ENCODE measurements at regions not wholly inside any gene's neighbourhood (a gene's known extent, or its start where the extent isn't known, plus 50 kb on each side); places are given as distances from the start of the nearest gene placed in this dataset.

DNA sequence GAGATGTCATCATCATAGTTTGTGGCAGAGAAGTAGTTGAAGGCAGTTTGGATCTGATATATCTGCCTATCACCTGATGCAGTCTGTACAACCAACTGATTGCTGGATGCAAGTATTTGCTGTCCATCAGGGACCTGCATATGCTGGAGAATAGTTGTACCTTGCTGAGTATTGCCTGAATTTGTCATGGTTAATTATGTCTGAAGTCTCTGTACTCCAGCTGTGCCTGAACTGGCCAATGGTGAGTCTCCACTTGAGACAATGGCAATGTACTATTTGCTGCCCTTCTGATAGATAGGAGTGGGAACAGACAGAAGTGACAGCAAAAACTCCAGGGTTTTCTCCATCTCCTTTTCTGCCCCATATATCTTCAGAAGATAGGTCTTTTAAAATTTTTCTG lies 531.5 kb downstream of the EPHA7 start:
- no peak overlapping the region for H3K27ac ChIP-seq (ENCODE audit: low read length)
- no peak overlapping the region for H3K4me3 ChIP-seq (ENCODE audit: low read depth in 1 of 2, low read length in 2 of 2)
- peaks cover 8 to 12% of the 10 kb centered on the region in 2 donors for H3K9me3 ChIP-seq (ENCODE audit: control insufficient read depth in 1 of 2, low read length in 2 of 2)

DNA sequence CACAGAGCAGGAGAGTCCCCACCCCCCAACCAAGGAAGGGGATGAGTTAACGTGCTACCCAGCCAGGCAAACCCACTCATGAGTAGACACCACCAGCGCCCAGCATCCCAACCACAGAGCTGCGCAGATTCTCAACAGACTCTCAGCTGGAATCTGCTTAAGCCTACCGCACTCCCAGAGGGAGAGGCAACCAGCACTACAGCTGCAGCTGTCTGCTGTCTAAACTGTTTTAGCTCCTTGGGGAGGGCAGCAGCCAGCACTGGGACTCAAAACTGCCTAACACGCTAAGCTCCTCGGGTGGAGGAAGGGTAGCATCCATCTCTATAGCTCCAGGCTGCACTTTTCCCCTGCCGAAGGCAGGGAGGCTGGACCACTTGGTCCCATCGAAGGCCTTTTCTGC lies 539.8 kb downstream of the EPHA7 start:
- Histone ChIP-seq H3K4me3 (ENCODE audit: low read depth in 1 of 2, low read length in 2 of 2) (no peak overlapping the region), H3K27ac (ENCODE audit: low read length) (no peak overlapping the region), H3K9me3 (ENCODE audit: control insufficient read depth in 1 of 2, low read length in 2 of 2) (peaks cover 0 to 19% of the 10 kb centered on the region in 2 donors), H3K36me3 (ENCODE audit: control insufficient read depth in 1 of 2, insufficient read depth in 2 of 2, low read length in 2 of 2) (no peaks in the 10 kb centered on the region), H3K4me1 (ENCODE audit: control insufficient read depth in 1 of 2, insufficient read depth in 2 of 2, low read length in 2 of 2) (no peaks in the 10 kb centered on the region), H3K27me3 (ENCODE audit: low read depth, low read length) (no peaks in the 10 kb centered on the region)

More for the DNA sequence above, 531.5 kb downstream of the EPHA7 start:
- H3K4me1 ChIP-seq (ENCODE audit: control insufficient read depth in 1 of 2, insufficient read depth in 2 of 2, low read length in 2 of 2), result no peaks in the 10 kb centered on the region
- no peaks in the 10 kb centered on the region for H3K36me3 ChIP-seq (ENCODE audit: control insufficient read depth in 1 of 2, insufficient read depth in 2 of 2, low read length in 2 of 2)
- no peaks in the 10 kb centered on the region for H3K27me3 ChIP-seq (ENCODE audit: low read depth, low read length)

DNA sequence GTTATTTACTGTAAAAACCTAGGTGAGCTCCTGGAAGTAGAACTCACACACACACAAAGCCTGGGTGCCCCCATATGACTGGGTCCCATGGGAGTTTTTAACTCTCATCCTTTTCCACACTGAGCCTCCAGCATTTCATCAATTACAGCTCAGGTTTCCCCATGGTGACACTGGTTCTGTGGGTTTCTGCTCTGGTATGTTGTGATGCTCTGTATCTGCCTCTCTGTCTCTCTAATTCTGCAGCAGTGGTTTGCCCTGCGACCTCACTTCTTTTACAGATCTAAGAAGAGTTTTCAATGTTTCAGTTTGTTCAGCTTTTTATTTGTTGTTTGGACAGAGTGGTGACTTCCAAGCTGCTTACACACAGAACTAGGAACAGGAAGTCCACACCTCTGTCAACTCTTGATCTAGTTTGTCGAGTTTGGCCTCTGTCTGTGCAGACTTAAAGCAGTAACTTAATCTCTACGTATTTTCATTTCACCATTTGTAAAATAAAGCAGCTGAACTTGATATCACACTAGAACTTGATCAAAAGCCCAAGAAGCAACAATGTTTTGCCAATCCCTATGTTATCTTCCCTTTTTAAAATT lies 554.3 kb downstream of the EPHA7 start:
- no peak overlapping the region for H3K4me3 ChIP-seq (ENCODE audit: low read depth in 1 of 2, low read length in 2 of 2)
- H3K27me3 ChIP-seq (ENCODE audit: low read depth, low read length), result no peaks in the 10 kb centered on the region
- H3K9me3 ChIP-seq (ENCODE audit: control insufficient read depth in 1 of 2, low read length in 2 of 2), result no peaks in the 10 kb centered on the region
- H3K27ac ChIP-seq (ENCODE audit: low read length), result no peak overlapping the region
- H3K36me3 ChIP-seq (ENCODE audit: control insufficient read depth in 1 of 2, insufficient read depth in 2 of 2, low read length in 2 of 2), result no peaks in the 10 kb centered on the region
- no peaks in the 10 kb centered on the region for H3K4me1 ChIP-seq (ENCODE audit: control insufficient read depth in 1 of 2, insufficient read depth in 2 of 2, low read length in 2 of 2)

DNA sequence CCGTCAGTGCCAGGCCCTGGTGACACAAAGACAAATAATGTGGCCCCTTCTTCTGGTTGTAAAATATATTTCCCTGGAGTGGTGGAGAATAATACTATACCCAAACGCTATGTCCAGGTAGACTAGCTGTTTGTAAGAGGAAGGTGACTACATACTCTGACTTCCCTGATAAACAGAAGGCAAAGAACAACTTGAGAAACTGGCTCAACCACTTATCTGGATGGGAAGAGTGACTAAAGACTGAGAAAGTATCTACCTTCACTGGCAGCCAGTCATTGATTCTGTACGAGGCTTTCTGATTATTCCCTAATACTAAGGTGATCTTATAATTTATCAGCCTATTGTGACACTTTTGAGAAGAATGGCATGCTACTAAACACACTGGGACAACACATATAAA lies 569.7 kb downstream of the EPHA7 start:
- H3K27me3 ChIP-seq (ENCODE audit: low read depth, low read length), result no peaks in the 10 kb centered on the region
- H3K9me3 ChIP-seq (ENCODE audit: control insufficient read depth in 1 of 2, low read length in 2 of 2), result no peaks in the 10 kb centered on the region
- no peaks in the 10 kb centered on the region for H3K36me3 ChIP-seq (ENCODE audit: control insufficient read depth in 1 of 2, insufficient read depth in 2 of 2, low read length in 2 of 2)
- H3K4me3 ChIP-seq (ENCODE audit: low read depth in 1 of 2, low read length in 2 of 2), result no peak overlapping the region
- H3K4me1 ChIP-seq (ENCODE audit: control insufficient read depth in 1 of 2, insufficient read depth in 2 of 2, low read length in 2 of 2), result no peaks in the 10 kb centered on the region
- H3K27ac ChIP-seq (ENCODE audit: low read length), result no peak overlapping the region

DNA sequence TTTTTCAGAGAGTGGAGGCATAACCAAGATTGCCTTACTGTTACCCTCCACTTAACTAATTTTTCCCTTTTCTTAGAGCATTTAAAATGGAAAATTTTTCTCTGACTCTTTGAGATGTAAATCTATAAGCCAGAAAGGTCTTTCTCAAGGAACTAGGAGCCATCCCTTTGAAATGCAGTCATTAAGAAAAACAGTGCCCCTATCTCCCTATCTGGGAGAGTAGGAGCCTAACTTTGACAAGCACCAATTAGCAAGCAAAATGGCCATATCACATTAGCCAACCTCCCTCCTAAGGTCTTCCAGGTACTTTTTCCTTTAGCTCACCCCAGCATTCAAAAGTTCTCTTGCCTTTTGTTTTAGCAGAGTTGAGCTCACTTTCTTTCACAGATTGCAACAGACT lies 570.5 kb downstream of the EPHA7 start:
- H3K27me3 ChIP-seq (ENCODE audit: low read depth, low read length), result no peaks in the 10 kb centered on the region
- H3K9me3 ChIP-seq (ENCODE audit: control insufficient read depth in 1 of 2, low read length in 2 of 2), result no peaks in the 10 kb centered on the region
- no peaks in the 10 kb centered on the region for H3K4me1 ChIP-seq (ENCODE audit: control insufficient read depth in 1 of 2, insufficient read depth in 2 of 2, low read length in 2 of 2)
- no peak overlapping the region for H3K4me3 ChIP-seq (ENCODE audit: low read depth in 1 of 2, low read length in 2 of 2)
- H3K27ac ChIP-seq (ENCODE audit: low read length), result no peak overlapping the region
- H3K36me3 ChIP-seq (ENCODE audit: control insufficient read depth in 1 of 2, insufficient read depth in 2 of 2, low read length in 2 of 2), result no peaks in the 10 kb centered on the region

DNA sequence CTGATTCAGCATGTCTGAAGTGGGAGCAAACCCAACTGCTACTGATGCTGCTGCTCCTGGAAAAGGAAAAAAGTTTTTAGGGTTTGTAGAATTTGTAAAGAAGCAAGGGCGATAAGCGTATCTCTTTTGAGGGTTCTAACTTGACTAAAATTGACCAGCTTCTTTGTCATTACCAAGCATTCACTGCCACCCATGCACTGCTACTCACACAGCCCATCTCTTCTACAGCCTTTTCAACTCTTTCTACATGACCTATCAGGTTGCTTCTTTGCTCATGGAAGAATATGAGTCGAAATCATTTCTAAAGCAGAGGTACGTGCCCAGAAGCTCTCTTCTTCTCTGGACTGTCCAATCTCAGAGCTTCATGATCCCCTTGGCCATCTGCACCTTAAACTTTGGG lies 570.9 kb downstream of the EPHA7 start:
- H3K27me3 ChIP-seq (ENCODE audit: low read depth, low read length), result no peaks in the 10 kb centered on the region
- H3K4me1 ChIP-seq (ENCODE audit: control insufficient read depth in 1 of 2, insufficient read depth in 2 of 2, low read length in 2 of 2), result no peaks in the 10 kb centered on the region
- H3K9me3 ChIP-seq (ENCODE audit: control insufficient read depth in 1 of 2, low read length in 2 of 2), result no peaks in the 10 kb centered on the region
- H3K4me3 ChIP-seq (ENCODE audit: low read depth in 1 of 2, low read length in 2 of 2), result no peak overlapping the region
- H3K27ac ChIP-seq (ENCODE audit: low read length), result no peak overlapping the region
- no peaks in the 10 kb centered on the region for H3K36me3 ChIP-seq (ENCODE audit: control insufficient read depth in 1 of 2, insufficient read depth in 2 of 2, low read length in 2 of 2)

DNA sequence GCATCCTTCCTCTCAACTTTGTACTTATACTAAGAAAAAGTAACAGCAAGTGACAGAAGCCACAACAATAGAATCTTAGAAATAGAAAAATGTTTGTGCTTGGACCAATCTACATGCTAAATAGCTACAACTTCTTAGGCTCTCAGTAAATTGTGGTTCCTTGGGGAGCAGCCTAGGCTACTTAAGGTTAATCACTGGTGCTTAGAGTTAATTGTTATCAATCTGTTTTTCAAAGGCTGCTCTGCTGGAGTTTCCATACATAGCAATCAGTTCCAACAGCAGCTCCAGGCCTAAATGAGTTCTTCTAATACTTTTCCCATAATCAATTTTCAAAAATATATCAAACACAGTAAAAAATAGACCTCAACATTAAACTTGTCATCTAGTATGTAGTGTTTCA lies 571.4 kb downstream of the EPHA7 start:
- Histone ChIP-seq H3K27me3 (ENCODE audit: low read depth, low read length) (no peaks in the 10 kb centered on the region), H3K4me1 (ENCODE audit: control insufficient read depth in 1 of 2, insufficient read depth in 2 of 2, low read length in 2 of 2) (no peaks in the 10 kb centered on the region), H3K27ac (ENCODE audit: low read length) (no peak overlapping the region), H3K9me3 (ENCODE audit: control insufficient read depth in 1 of 2, low read length in 2 of 2) (no peaks in the 10 kb centered on the region), H3K4me3 (ENCODE audit: low read depth in 1 of 2, low read length in 2 of 2) (no peak overlapping the region), H3K36me3 (ENCODE audit: control insufficient read depth in 1 of 2, insufficient read depth in 2 of 2, low read length in 2 of 2) (no peaks in the 10 kb centered on the region)

DNA sequence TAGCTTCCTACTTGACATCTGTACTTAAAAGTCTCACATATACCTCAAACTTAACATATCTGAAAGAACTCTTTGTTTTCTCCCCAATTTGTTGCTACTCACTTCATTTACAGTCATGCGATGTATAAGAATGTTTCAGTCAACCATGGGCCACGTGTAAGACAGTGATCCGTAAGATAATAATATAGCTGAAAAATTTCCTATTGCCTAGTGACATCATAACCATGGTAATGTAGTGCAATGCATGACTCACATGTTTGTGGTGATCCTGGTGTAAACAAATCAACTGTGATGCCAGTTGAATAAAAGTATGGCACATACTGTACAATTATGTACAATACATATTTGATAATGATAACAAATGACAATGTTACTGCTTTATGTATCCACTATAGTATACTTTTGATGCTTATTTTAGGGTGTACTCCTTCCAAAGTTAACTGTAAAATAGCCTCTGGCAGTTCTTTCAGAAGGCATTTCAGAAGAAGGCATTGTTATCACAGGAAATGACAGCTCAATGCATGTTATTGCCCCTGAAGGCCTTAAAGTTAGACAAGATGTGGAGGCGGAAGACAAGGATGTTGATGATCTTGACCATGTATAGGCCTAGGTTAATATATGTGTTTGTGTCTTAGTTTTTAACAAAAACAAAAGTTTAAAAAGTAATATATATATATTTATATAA lies 579.0 kb downstream of the EPHA7 start:
- Histone ChIP-seq H3K9me3 (ENCODE audit: control insufficient read depth in 1 of 2, low read length in 2 of 2) (no peaks in the 10 kb centered on the region), H3K27me3 (ENCODE audit: low read depth, low read length) (no peaks in the 10 kb centered on the region), H3K27ac (ENCODE audit: low read length) (no peak overlapping the region), H3K36me3 (ENCODE audit: control insufficient read depth in 1 of 2, insufficient read depth in 2 of 2, low read length in 2 of 2) (no peaks in the 10 kb centered on the region), H3K4me1 (ENCODE audit: control insufficient read depth in 1 of 2, insufficient read depth in 2 of 2, low read length in 2 of 2) (no peaks in the 10 kb centered on the region), H3K4me3 (ENCODE audit: low read depth in 1 of 2, low read length in 2 of 2) (no peak overlapping the region)

DNA sequence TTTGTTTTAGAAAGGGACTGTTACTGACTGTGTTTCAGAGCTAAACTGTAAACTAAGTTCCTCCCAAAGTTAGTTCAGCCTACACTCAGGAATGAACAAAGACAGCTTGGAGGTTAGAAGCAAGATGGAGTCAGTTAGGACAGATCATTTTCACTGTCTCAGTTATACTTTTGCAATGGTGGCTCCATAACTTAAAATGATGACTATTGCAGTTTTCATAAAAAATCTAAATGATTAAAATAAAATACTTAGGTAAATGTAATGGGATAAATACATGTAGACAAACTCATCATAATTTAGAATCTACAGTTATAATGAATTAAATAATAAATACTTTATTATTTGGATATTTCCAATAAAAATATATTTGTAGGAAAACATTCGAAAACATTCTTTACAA lies 590.6 kb downstream of the EPHA7 start:
- Histone ChIP-seq H3K9me3 (ENCODE audit: control insufficient read depth in 1 of 2, low read length in 2 of 2) (no peaks in the 10 kb centered on the region), H3K4me3 (ENCODE audit: low read depth in 1 of 2, low read length in 2 of 2) (no peak overlapping the region), H3K27me3 (ENCODE audit: low read depth, low read length) (no peaks in the 10 kb centered on the region), H3K27ac (ENCODE audit: low read length) (no peak overlapping the region), H3K4me1 (ENCODE audit: control insufficient read depth in 1 of 2, insufficient read depth in 2 of 2, low read length in 2 of 2) (no peaks in the 10 kb centered on the region), H3K36me3 (ENCODE audit: control insufficient read depth in 1 of 2, insufficient read depth in 2 of 2, low read length in 2 of 2) (no peaks in the 10 kb centered on the region)

DNA sequence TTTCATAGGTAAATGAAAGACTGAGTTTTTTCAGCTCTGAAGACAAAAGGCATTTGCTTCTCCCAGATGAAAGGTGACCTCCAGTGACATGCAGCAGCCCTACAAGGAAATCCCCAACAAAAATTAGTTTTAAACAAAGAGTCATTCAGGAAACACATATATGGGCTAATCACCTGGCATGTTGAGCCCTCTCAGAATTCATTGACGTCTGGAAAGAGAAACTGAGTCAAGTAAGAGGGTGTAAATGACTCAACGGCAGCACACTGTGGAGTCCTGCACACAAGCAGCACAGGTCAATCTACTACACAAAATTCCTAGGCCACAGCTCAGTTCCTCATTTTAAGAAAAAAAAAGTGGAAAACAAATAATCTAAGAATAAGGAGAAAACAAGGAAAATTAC lies 592.3 kb downstream of the EPHA7 start:
- no peak overlapping the region for H3K4me3 ChIP-seq (ENCODE audit: low read depth in 1 of 2, low read length in 2 of 2)
- no peaks in the 10 kb centered on the region for H3K9me3 ChIP-seq (ENCODE audit: control insufficient read depth in 1 of 2, low read length in 2 of 2)
- no peaks in the 10 kb centered on the region for H3K27me3 ChIP-seq (ENCODE audit: low read depth, low read length)
- H3K4me1 ChIP-seq (ENCODE audit: control insufficient read depth in 1 of 2, insufficient read depth in 2 of 2, low read length in 2 of 2), result no peaks in the 10 kb centered on the region
- H3K27ac ChIP-seq (ENCODE audit: low read length), result no peak overlapping the region
- H3K36me3 ChIP-seq (ENCODE audit: control insufficient read depth in 1 of 2, insufficient read depth in 2 of 2, low read length in 2 of 2), result no peaks in the 10 kb centered on the region

DNA sequence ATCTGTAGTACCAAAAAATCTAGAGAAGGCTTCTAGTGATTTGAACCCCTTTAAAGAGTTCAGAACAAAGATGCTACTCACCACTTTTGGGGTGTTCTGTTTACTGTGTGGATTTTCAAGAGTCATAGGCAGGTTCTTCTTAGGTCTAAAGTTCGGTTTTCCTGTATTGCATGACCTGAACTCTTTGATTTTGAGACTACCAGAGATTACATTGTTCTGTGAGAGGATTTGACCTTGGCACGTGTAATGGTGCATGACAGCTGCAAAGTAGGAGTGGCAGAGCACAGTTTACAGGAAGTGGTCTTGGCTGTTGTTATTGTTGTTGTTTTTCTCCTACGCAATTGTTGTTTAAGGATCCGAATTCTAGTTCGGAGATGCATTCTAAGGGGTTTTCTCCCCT lies 592.7 kb downstream of the EPHA7 start:
- Histone ChIP-seq H3K36me3 (ENCODE audit: control insufficient read depth in 1 of 2, insufficient read depth in 2 of 2, low read length in 2 of 2) (no peaks in the 10 kb centered on the region), H3K9me3 (ENCODE audit: control insufficient read depth in 1 of 2, low read length in 2 of 2) (no peaks in the 10 kb centered on the region), H3K4me1 (ENCODE audit: control insufficient read depth in 1 of 2, insufficient read depth in 2 of 2, low read length in 2 of 2) (no peaks in the 10 kb centered on the region), H3K27me3 (ENCODE audit: low read depth, low read length) (no peaks in the 10 kb centered on the region), H3K27ac (ENCODE audit: low read length) (no peak overlapping the region), H3K4me3 (ENCODE audit: low read depth in 1 of 2, low read length in 2 of 2) (no peak overlapping the region)

DNA sequence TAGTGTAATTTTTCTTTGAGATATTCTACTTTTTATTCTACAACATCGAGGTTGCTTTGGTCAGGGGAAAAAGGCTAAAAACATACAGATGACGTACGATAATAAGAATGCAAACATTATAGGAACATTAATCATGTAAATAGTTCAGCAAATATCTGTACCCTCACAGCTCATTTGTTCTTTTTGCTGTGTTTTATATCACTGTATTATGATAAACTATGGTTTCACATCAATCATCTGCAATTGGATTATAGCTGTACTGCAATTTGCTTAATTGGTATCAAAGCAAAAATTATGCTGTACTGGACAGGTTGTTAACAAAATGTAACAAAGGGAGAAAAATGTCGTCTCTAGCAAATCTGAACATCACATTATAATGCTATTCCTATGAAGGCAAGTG lies 597.1 kb downstream of the EPHA7 start:
- Histone ChIP-seq H3K9me3 (ENCODE audit: control insufficient read depth in 1 of 2, low read length in 2 of 2) (no peaks in the 10 kb centered on the region), H3K27ac (ENCODE audit: low read length) (no peak overlapping the region), H3K4me3 (ENCODE audit: low read depth in 1 of 2, low read length in 2 of 2) (no peak overlapping the region), H3K36me3 (ENCODE audit: control insufficient read depth in 1 of 2, insufficient read depth in 2 of 2, low read length in 2 of 2) (no peaks in the 10 kb centered on the region), H3K27me3 (ENCODE audit: low read depth, low read length) (no peaks in the 10 kb centered on the region), H3K4me1 (ENCODE audit: control insufficient read depth in 1 of 2, insufficient read depth in 2 of 2, low read length in 2 of 2) (no peaks in the 10 kb centered on the region)

Measured in muscle layer of duodenum (tissue), 2 donors.